Sigmoid colon (tissue), 6 donors: ENCODE measurements at regions not wholly inside any gene's neighbourhood (a gene's known extent, or its start where the extent isn't known, plus 50 kb on each side); places are given as distances from the start of the nearest gene placed in this dataset.

Experiments used
- DNase-seq: peaks from one replicate; pipeline ENCODE4 v3.0.0-alpha.2; 2019
- H3K27ac ChIP-seq, 4 donors: fragments of 200-600 bp; sonication (generic); one replicate each; pipeline ENCODE4 v1.5.1; 2016 to 2019; ENCODE audit warnings: mild to moderate bottlenecking in 1 of 4
- H3K27me3 ChIP-seq, 3 donors: fragments of 200-600 bp; sonication (generic); one replicate each; pipeline ENCODE4 v1.5.1; 2019; ENCODE audit warnings: mild to moderate bottlenecking in 1 of 3
- H3K36me3 ChIP-seq, 4 donors: fragments of 200-600 bp; sonication (generic); one replicate each; pipeline ENCODE4 v1.5.1; 2016 to 2019
- H3K4me1 ChIP-seq, 4 donors: fragments of 200-600 bp; sonication (generic); one replicate each; pipeline ENCODE4 v1.5.1; 2017 to 2019
- H3K4me3 ChIP-seq, 4 donors: fragments of 200-600 bp; sonication (generic); one replicate each; pipeline ENCODE4 v1.5.1; 2017 to 2019; ENCODE audit warnings: mild to moderate bottlenecking in 2 of 4, moderate library complexity in 1 of 4
- H3K9me3 ChIP-seq, 4 donors: fragments of 200-600 bp in 3 of 4; sonication (generic) in 3 of 4; one replicate each; pipeline versions ENCODE4 v1.5.1 to v1.6.1; 2013 to 2019
- EP300 ChIP-seq, 4 donors: sonication (generic); formaldehyde crosslinking; IDR thresholded peaks; one replicate each; pipeline ENCODE4 v1.6.1; 2017; ENCODE audit warnings: antibody characterized with exemption in 4 of 4
- POLR2A ChIP-seq, 2 donors: fragments of 450-650 bp; IDR thresholded peaks; one replicate each; pipeline ENCODE4 v1.6.1; 2016; ENCODE audit warnings: antibody characterized with exemption in 2 of 2, mild to moderate bottlenecking in 2 of 2, moderate library complexity in 2 of 2
- POLR2AphosphoS5 ChIP-seq, 4 donors: sonication (generic); formaldehyde crosslinking; IDR thresholded peaks; one replicate each; pipeline ENCODE4 v1.6.1; 2017; ENCODE audit warnings: antibody characterized with exemption in 4 of 4
- WGBS, 2 donors: extraction: QIAGEN DNeasy Blood & Tissue Kit; methylation state at CpG; one replicate each; pipeline ENCODE4 v1.1.7; 2013; 5-methylcytosine and 5-hydroxymethylcytosine counted together
- intact Hi-C: fragments of 100-400 bp; cut with DNase I; formaldehyde crosslinking; loops from one replicate; pipeline ENCODE4 v1.15.1; 2023
- TF ChIP-seq, protein P1 (sequence below), 4 experiments: fragments of 450-650 bp in 3 of 4; fragments of 200-600 bp in 1 of 4; IDR thresholded peaks; one replicate each; pipeline ENCODE4 v1.5.1; 2016 to 2019; ENCODE audit warnings: antibody characterized with exemption in 4 of 4, mild to moderate bottlenecking in 3 of 4, moderate library complexity in 2 of 4
- donor health status: healthy with polysubstance abuse.
- donor health status: healthy.

DNA sequence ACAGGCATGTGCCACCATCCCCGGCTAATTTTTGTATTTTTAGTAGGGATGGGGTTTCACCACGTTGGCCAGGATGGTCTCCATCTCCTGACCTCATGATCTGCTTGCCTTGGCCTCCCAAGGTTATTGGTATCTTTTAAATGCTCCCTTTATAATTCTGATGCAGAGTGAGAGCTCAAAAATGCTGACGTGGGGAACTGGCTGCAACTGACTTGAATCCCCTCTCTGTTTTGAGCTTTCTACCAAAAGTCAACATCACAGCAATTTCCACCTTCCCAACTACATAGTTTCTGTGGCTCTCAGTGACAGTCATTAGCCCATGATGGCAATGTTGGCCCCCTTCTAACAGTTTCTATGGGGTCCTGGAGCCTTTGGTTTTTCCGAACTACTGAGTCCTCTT is 268.2 kb upstream of the FOXD3 start:
- Histone ChIP-seq H3K4me3 (no peak overlapping the region), H3K4me1 (no peaks in the 10 kb centered on the region), H3K27ac (no peak overlapping the region), H3K27me3 (no peaks in the 10 kb centered on the region), H3K9me3 (no peaks in the 10 kb centered on the region), H3K36me3 (no peaks in the 10 kb centered on the region)
- intact Hi-C loops: no loop called here
- TF ChIP-seq EP300 (IDR thresholded peaks at IDR 0.05): no peak
- TF ChIP-seq, protein P1, sequence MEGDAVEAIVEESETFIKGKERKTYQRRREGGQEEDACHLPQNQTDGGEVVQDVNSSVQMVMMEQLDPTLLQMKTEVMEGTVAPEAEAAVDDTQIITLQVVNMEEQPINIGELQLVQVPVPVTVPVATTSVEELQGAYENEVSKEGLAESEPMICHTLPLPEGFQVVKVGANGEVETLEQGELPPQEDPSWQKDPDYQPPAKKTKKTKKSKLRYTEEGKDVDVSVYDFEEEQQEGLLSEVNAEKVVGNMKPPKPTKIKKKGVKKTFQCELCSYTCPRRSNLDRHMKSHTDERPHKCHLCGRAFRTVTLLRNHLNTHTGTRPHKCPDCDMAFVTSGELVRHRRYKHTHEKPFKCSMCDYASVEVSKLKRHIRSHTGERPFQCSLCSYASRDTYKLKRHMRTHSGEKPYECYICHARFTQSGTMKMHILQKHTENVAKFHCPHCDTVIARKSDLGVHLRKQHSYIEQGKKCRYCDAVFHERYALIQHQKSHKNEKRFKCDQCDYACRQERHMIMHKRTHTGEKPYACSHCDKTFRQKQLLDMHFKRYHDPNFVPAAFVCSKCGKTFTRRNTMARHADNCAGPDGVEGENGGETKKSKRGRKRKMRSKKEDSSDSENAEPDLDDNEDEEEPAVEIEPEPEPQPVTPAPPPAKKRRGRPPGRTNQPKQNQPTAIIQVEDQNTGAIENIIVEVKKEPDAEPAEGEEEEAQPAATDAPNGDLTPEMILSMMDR (IDR thresholded peaks at IDR 0.05): no peak
- no peak for TF ChIP-seq POLR2A (IDR thresholded peaks at IDR 0.05)
- no peak for TF ChIP-seq POLR2AphosphoS5 (IDR thresholded peaks at IDR 0.05)
- no peak for DNase-seq
- 79 to 85% methylated on average over 4 of the region's 4 CpGs for WGBS, 2 donors

DNA sequence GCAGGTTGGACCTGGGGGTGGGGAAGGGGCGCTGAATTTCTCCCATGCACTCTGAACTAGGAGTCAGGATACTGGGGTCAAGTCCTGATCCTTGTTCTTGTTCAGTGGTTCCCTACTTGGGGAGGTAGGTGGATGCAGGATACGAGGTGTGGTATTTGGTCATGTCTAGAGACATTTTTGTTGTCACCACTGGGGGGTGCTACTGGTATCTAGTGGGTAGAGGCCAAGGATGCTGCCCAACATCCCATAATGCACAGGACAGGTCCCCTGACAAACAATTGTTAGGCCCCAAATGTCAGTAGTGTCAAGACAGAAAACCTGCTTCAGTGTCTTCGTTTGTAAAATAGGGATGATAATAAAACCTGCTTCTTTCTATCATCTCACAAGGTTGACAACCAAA is 259.0 kb upstream of the FOXD3 start:
- H3K36me3 ChIP-seq: no peaks in the 10 kb centered on the region

DNA sequence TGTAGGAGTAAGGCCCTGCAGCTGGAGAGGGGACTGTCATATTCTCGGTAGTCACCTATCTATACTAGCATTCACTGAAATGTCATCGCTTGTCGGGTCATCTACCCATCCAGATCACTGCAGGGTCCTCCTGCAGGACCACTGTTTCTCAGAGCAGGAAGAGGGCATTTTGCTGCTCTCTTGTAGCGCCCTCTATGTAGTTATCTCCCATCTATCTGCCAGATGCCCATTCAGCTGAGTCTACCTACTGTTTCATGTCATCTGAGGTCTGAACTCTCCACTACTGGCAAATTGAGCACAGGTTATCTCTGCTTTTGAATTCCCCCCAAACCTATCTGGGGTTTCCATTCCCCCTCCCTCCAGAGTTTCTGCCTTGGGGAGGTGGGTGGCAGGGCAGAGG is 258.2 kb upstream of the FOXD3 start:
- H3K27me3 ChIP-seq: no peaks in the 10 kb centered on the region
- H3K27ac ChIP-seq: no peak overlapping the region
- no peaks in the 10 kb centered on the region for H3K9me3 ChIP-seq
- DNase-seq: no peak
- TF ChIP-seq EP300 (IDR thresholded peaks at IDR 0.05): no peak
- TF ChIP-seq, protein P1 (IDR thresholded peaks at IDR 0.05): no peak
- TF ChIP-seq POLR2A (IDR thresholded peaks at IDR 0.05): no peak
- no peak for TF ChIP-seq POLR2AphosphoS5 (IDR thresholded peaks at IDR 0.05)
- H3K4me1 ChIP-seq: no peaks in the 10 kb centered on the region
- no peaks in the 10 kb centered on the region for H3K36me3 ChIP-seq
- no peak overlapping the region for H3K4me3 ChIP-seq
- 92 to 93% methylated on average over 4 of the region's 4 CpGs for WGBS, 2 donors
- intact Hi-C loops: no loop called here

More for the DNA sequence above, 259.0 kb upstream of the FOXD3 start:
- H3K27me3 ChIP-seq: no peaks in the 10 kb centered on the region
- DNase-seq: no peak
- intact Hi-C loops: no loop called here
- TF ChIP-seq POLR2A (IDR thresholded peaks at IDR 0.05) (no peak), EP300 (IDR thresholded peaks at IDR 0.05) (no peak), POLR2AphosphoS5 (IDR thresholded peaks at IDR 0.05) (no peak)
- TF ChIP-seq, protein P1 (IDR thresholded peaks at IDR 0.05): no peak
- H3K4me1 ChIP-seq: no peaks in the 10 kb centered on the region
- WGBS, 2 donors: 64 to 68% methylated on average over 3 of the region's 3 CpGs
- H3K4me3 ChIP-seq: no peak overlapping the region
- no peaks in the 10 kb centered on the region for H3K9me3 ChIP-seq
- no peak overlapping the region for H3K27ac ChIP-seq

DNA sequence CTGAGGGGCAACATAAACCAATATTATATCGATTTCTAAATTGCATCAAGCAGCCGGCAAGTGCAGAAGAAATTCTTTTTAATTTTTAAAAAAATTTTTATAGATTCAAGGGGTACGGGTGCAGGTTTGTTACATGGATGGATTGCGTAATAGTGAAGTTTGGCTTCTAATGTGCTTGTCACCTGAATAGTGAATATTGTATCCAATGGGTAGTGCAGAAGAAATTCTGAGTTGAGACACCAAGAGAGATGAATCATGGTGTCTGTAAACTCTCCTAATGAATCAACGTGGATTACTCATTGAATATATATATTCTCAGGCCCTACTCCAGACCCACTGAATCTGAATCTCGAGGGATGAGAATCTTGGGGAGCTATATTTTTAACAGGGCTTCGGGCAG is 253.7 kb upstream of the FOXD3 start:
- Histone ChIP-seq H3K27ac (no peak overlapping the region), H3K36me3 (no peaks in the 10 kb centered on the region), H3K4me3 (no peak overlapping the region), H3K27me3 (peaks cover 0 to 11% (median 1%) of the 10 kb centered on the region in 3 donors), H3K9me3 (no peaks in the 10 kb centered on the region), H3K4me1 (peaks cover 0 to under 1% (median 0%) of the 10 kb centered on the region in 4 donors)
- TF ChIP-seq, protein P1 (IDR thresholded peaks at IDR 0.05): no peak
- no peak for TF ChIP-seq POLR2A (IDR thresholded peaks at IDR 0.05)
- TF ChIP-seq EP300 (IDR thresholded peaks at IDR 0.05): no peak
- TF ChIP-seq POLR2AphosphoS5 (IDR thresholded peaks at IDR 0.05): no peak
- DNase-seq: no peak
- intact Hi-C loops: no loop called here
- WGBS, 2 donors: 78 to 90% methylated on average over 7 of the region's 7 CpGs

DNA sequence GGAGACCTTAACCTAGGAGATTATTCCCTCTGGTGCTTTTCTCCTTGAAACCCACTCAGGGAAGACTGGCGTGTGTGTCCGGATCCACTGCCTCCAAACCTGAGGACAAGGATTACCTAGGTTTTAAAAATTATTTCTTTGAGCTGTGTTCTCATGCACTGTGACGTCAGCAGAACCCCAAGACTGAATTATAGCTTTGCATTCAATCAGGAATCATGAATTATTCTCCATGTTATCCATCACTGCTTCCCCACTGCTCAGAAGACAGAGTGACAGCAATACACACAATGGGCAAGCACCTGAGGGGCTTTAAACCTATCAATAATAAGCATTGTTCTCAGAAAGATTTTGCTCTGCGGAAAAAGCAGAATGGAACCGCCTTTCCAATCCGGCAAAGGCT is 253.2 kb upstream of the FOXD3 start:
- TF ChIP-seq POLR2AphosphoS5 (IDR thresholded peaks at IDR 0.05) (no peak), EP300 (IDR thresholded peaks at IDR 0.05) (no peak), POLR2A (IDR thresholded peaks at IDR 0.05) (no peak)
- TF ChIP-seq, protein P1 (IDR thresholded peaks at IDR 0.05): no peak
- Histone ChIP-seq H3K4me1 (peaks cover 0 to 5% (median 0%) of the 10 kb centered on the region in 4 donors), H3K27ac (no peak overlapping the region), H3K4me3 (no peak overlapping the region), H3K27me3 (peaks cover 1 to 17% (median 7%) of the 10 kb centered on the region in 3 donors), H3K9me3 (no peaks in the 10 kb centered on the region), H3K36me3 (no peaks in the 10 kb centered on the region)
- intact Hi-C loops: no loop called here
- DNase-seq: no peak
- 87 to 90% methylated on average over 6 of the region's 6 CpGs for WGBS, 2 donors
